OCI-LY3 (cell line): ENCODE measurements at regions not wholly inside any gene's neighbourhood (a gene's known extent, or its start where the extent isn't known, plus 50 kb on each side); places are given as distances from the start of the nearest gene placed in this dataset.

Experiments
- EZH2phosphoT487 ChIP-seq: fragments of 200-600 bp; shearing (Covaris generic); IDR thresholded peaks from 2 replicates; pipeline ENCODE4 v1.6.1; 2018; ENCODE audit warnings: antibody characterized with exemption, mixed run types, low read depth
- TF ChIP-seq, protein P1 (sequence below): fragments of 200-600, 300-600 bp; sonication (generic); IDR thresholded peaks from 2 replicates; pipeline ENCODE4 v1.5.1; 2014; ENCODE audit warnings: antibody characterized with exemption, low read length, low read depth

DNA sequence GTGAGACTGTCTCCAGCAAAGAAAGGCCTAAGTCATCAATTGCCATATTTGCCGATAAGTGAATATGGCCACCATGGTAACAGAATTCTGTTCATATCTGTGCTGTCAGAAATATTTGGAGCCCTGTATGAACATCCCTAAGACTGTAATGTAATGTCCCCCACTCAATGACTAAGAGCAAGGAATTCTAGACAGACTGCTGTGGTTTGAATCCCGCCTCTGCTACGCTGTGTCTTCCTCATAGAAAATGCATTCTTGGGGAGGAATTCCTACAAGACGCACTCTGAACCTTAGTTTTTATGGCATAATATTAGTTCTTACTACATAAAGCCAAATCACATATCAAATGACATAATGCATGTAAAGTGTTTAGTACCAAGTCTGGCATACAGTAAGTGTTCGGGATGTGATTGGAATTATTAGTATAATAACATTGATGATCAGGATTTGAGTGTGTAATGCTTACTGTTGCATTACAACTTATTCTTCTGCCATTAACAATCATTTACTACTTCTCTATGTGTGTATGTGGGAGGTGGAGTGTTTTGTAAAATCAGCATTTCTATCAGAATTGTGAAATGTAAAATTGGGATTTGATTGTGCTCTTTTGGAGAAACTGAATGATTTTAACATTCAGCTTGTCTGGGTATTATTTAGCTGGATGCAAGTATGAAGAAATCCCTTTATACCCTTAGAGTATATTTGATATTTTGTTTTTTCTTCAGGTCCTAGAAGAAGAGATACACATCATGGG lies 103.0 kb downstream of the OLIG3 start:
- TF ChIP-seq, protein P1, sequence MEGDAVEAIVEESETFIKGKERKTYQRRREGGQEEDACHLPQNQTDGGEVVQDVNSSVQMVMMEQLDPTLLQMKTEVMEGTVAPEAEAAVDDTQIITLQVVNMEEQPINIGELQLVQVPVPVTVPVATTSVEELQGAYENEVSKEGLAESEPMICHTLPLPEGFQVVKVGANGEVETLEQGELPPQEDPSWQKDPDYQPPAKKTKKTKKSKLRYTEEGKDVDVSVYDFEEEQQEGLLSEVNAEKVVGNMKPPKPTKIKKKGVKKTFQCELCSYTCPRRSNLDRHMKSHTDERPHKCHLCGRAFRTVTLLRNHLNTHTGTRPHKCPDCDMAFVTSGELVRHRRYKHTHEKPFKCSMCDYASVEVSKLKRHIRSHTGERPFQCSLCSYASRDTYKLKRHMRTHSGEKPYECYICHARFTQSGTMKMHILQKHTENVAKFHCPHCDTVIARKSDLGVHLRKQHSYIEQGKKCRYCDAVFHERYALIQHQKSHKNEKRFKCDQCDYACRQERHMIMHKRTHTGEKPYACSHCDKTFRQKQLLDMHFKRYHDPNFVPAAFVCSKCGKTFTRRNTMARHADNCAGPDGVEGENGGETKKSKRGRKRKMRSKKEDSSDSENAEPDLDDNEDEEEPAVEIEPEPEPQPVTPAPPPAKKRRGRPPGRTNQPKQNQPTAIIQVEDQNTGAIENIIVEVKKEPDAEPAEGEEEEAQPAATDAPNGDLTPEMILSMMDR, result no peak
- no peak for TF ChIP-seq EZH2phosphoT487
